GM12873 (cell line): ENCODE measurements at regions not wholly inside any gene's neighbourhood (a gene's known extent, or its start where the extent isn't known, plus 50 kb on each side); places are given as distances from the start of the nearest gene placed in this dataset.

Source experiments
- CTCF ChIP-seq: IDR thresholded peaks from 2 replicates; pipeline ENCODE4 v1.5.1; 2012; ENCODE audit warnings: low read depth, mild to moderate bottlenecking, moderate library complexity, low read length, control low read depth; ENCODE audit not compliant: insufficient read depth; ENCODE audit errors: missing control alignments

GRCh38 chr5:158133369-158133768 is 274.4 kb upstream of the CLINT1 start:
- TF ChIP-seq CTCF, result no peak

- no peak for TF ChIP-seq CTCF
Measured at GRCh38 chr5:158127536-158127935, 268.6 kb upstream of the CLINT1 start.

- no peak for TF ChIP-seq CTCF
Measured at GRCh38 chr5:158126442-158127405, 267.8 kb upstream of the CLINT1 start.

- TF ChIP-seq CTCF, result no peak
Measured at GRCh38 chr5:158124606-158125316, 265.8 kb upstream of the CLINT1 start.

- no peak for TF ChIP-seq CTCF
Measured at GRCh38 chr5:158123595-158123994, 264.6 kb upstream of the CLINT1 start.

- no peak for TF ChIP-seq CTCF
Measured at GRCh38 chr5:158121678-158122077, 262.7 kb upstream of the CLINT1 start.

- no peak for TF ChIP-seq CTCF
Measured at GRCh38 chr5:158120760-158121159, 261.8 kb upstream of the CLINT1 start.
